IMR-90 (cell line): ENCODE measurements at regions not wholly inside any gene's neighbourhood (a gene's known extent, or its start where the extent isn't known, plus 50 kb on each side); places are given as distances from the start of the nearest gene placed in this dataset.

Experiments used
- ATAC-seq: fragments of 200-7000 bp; cut with Tn5 transposase; 2 replicates; pipeline ENCODE4 v1.9.1; 2020; ENCODE audit warnings: low read depth, mild to moderate bottlenecking, moderate library complexity
- BruUV-seq: library from RNA; stranded (reverse); fragments of 400-500 nt; replicated peaks from 2 replicates; lab custom pipeline; 2021; lab: Mats Ljungman, UMichigan
- CTCF ChIA-PET: fragments of 300-600 bp; formaldehyde crosslinking; extraction: SDS; loops from one replicate; lab custom pipeline; 2021; ENCODE audit warnings: antibody characterized with exemption; lab: Yijun Ruan, JAX
- POLR2A ChIA-PET: fragments of 300-600 bp; sonication (Branson Sonifier 250); formaldehyde crosslinking; loops from one replicate; lab custom pipeline; 2022; ENCODE audit warnings: antibody characterized with exemption; ENCODE audit not compliant: unreplicated experiment; lab: Charles Lee
- DNase-seq: peaks from one replicate; pipeline ENCODE4 v3.0.0; 2013
- H2AFZ ChIP-seq: replicated peaks from 2 replicates; pipeline ENCODE3; 2013; ENCODE audit warnings: low read length, mild to moderate bottlenecking; ENCODE audit not compliant: poor library complexity
- H2AK5ac ChIP-seq: 2 replicates; pipeline ENCODE4 v1.6.1; 2013; ENCODE audit warnings: low read depth, low read length, inconsistent platforms
- H2AK9ac ChIP-seq: replicated peaks from 2 replicates; pipeline ENCODE3; 2013; ENCODE audit warnings: mild to moderate bottlenecking, low read depth, low read length, moderate library complexity; ENCODE audit not compliant: poor library complexity
- H2BK120ac ChIP-seq: 2 replicates; pipeline ENCODE4 v1.6.1; 2013; ENCODE audit warnings: low read depth, low read length, inconsistent platforms
- H2BK15ac ChIP-seq: 3 replicates; pipeline ENCODE4 v1.6.1; 2013; ENCODE audit warnings: low read depth, low read length, inconsistent platforms
- H2BK20ac ChIP-seq: 2 replicates; pipeline ENCODE4 v1.6.1; 2013; ENCODE audit warnings: low read depth, mild to moderate bottlenecking, inconsistent platforms, low read length, moderate library complexity
- H2BK5ac ChIP-seq: 2 replicates; pipeline ENCODE4 v1.6.1; 2013; ENCODE audit warnings: mild to moderate bottlenecking, low read depth, low read length, inconsistent platforms; ENCODE audit not compliant: poor library complexity, severe bottlenecking
- H3K14ac ChIP-seq: replicated peaks from 2 replicates; pipeline ENCODE4 v1.6.1; 2013; ENCODE audit warnings: low read depth, low read length, inconsistent platforms
- H3K18ac ChIP-seq: 2 replicates; pipeline ENCODE4 v1.6.1; 2013; ENCODE audit warnings: low read depth, low read length, control low read depth
- H3K23ac ChIP-seq: 2 replicates; pipeline ENCODE4 v1.6.1; 2013; ENCODE audit warnings: low read depth, low read length, inconsistent platforms
- H3K27ac ChIP-seq: 2 replicates; pipeline ENCODE4 v1.5.1; 2013; ENCODE audit warnings: mild to moderate bottlenecking, control low read depth, low read length; ENCODE audit not compliant: insufficient read depth
- H3K27me3 ChIP-seq: 2 replicates; pipeline ENCODE4 v1.6.1; 2013; ENCODE audit warnings: low read length; ENCODE audit not compliant: control insufficient read depth, insufficient read depth
- H3K36me3 ChIP-seq: 2 replicates; pipeline ENCODE4 v1.6.1; 2013; ENCODE audit warnings: low read length, mixed read lengths; ENCODE audit not compliant: control insufficient read depth, insufficient read depth
- H3K4ac ChIP-seq: 2 replicates; pipeline ENCODE4 v1.6.1; 2013; ENCODE audit warnings: low read depth, low read length, inconsistent platforms
- H3K4me1 ChIP-seq: 2 replicates; pipeline ENCODE4 v1.6.1; 2013; ENCODE audit warnings: low read length, mixed read lengths; ENCODE audit not compliant: control insufficient read depth, insufficient read depth
- H3K4me2 ChIP-seq: 2 replicates; pipeline ENCODE4 v1.6.1; 2013; ENCODE audit warnings: low read depth, mild to moderate bottlenecking, control low read depth, low read length, moderate library complexity
- H3K4me3 ChIP-seq: 2 replicates; pipeline ENCODE4 v1.5.1; 2013; ENCODE audit warnings: low read depth, mild to moderate bottlenecking, control low read depth, low read length, moderate library complexity; ENCODE audit not compliant: insufficient read depth
- H3K56ac ChIP-seq: 2 replicates; pipeline ENCODE4 v1.6.1; 2013; ENCODE audit warnings: low read length, inconsistent platforms; ENCODE audit not compliant: insufficient read depth; ENCODE audit errors: extremely low read depth
- H3K79me1 ChIP-seq, 2 experiments: 2 replicates each; pipeline ENCODE4 v1.6.1; 2013; ENCODE audit warnings: low read length in 2 of 2, inconsistent platforms in 1 of 2, low read depth in 1 of 2
- H3K9ac ChIP-seq: 2 replicates; pipeline ENCODE4 v1.6.1; 2013; ENCODE audit warnings: low read depth, low read length, control low read depth
- H3K9me1 ChIP-seq: 2 replicates; pipeline ENCODE4 v1.6.1; 2013; ENCODE audit warnings: low read length, inconsistent platforms; ENCODE audit not compliant: insufficient read depth
- H3K9me3 ChIP-seq: 2 replicates; pipeline ENCODE4 v1.6.1; 2013; ENCODE audit warnings: low read length; ENCODE audit not compliant: control insufficient read depth, insufficient read depth
- H4K20me1 ChIP-seq: 2 replicates; pipeline ENCODE4 v1.6.1; 2013; ENCODE audit warnings: low read length, inconsistent platforms; ENCODE audit not compliant: insufficient read depth
- H4K5ac ChIP-seq: 2 replicates; pipeline ENCODE4 v1.6.1; 2013; ENCODE audit warnings: mild to moderate bottlenecking, low read depth, low read length, control low read depth
- H4K8ac ChIP-seq, 2 experiments: 2 replicates each; pipeline ENCODE4 v1.6.1; 2013; ENCODE audit warnings: low read depth in 2 of 2, low read length in 2 of 2, control low read depth in 1 of 2, inconsistent platforms in 1 of 2
- H4K91ac ChIP-seq: 2 replicates; pipeline ENCODE4 v1.6.1; 2013; ENCODE audit warnings: low read depth, low read length, inconsistent platforms; ENCODE audit not compliant: insufficient read depth
- BHLHE40 ChIP-seq: fragments of 150-350 bp; IDR thresholded peaks from 2 replicates; pipeline ENCODE4 v1.6.1; 2016; ENCODE audit warnings: mild to moderate bottlenecking, low read depth, low read length
- CHD1 ChIP-seq: IDR thresholded peaks from 2 replicates; pipeline ENCODE4 v1.6.1; 2012; ENCODE audit warnings: low read depth, low read length, improper control_type of control experiment
- FOS ChIP-seq: fragments of 150-350 bp; IDR thresholded peaks from 2 replicates; pipeline ENCODE4 v1.6.1; 2016; ENCODE audit warnings: low read depth, low read length
- MAFK ChIP-seq: IDR thresholded peaks from 2 replicates; pipeline ENCODE4 v1.6.1; 2012; ENCODE audit warnings: low read depth, low read length, improper control_type of control experiment
- RAD21 ChIP-seq: IDR thresholded peaks from 2 replicates; pipeline ENCODE4 v1.6.1; 2012; ENCODE audit warnings: low read length, improper control_type of control experiment
- WGBS, 2 experiments: methylation state at CpG; one replicate each; pipeline versions ENCODE4 v1.1.5 to v1.1.7; 2013; ENCODE audit warnings: missing lambda C conversion rate in 2 of 2; ENCODE audit not compliant: insufficient read length in 1 of 2; ENCODE audit errors: extremely low coverage in 2 of 2; 5-methylcytosine and 5-hydroxymethylcytosine counted together
- dilution Hi-C: fragments of 300-500 bp; cut with HindIII; formaldehyde crosslinking; loops from one replicate; pipeline ENCODE4 v1.14.3; 2018; ENCODE audit warnings: low sequenced_read_pairs; ENCODE audit not compliant: unreplicated experiment
- in situ Hi-C: fragments of 300-500 bp; cut with MboI; formaldehyde crosslinking; loops from 3 replicates; pipeline ENCODE4 v1.14.3; 2019; ENCODE audit warnings: low sequenced_read_pairs, inconsistent platforms, mixed read lengths
- intact Hi-C: fragments of 100-400 bp; cut with micrococcal nuclease; formaldehyde crosslinking; loops from 2 replicates; pipeline ENCODE4 v1.10.0; 2022
- TF ChIP-seq, protein P1 (sequence below): conservative IDR thresholded peaks from 2 replicates; pipeline ENCODE4 v1.5.1; 2012; ENCODE audit warnings: mild to moderate bottlenecking, low read depth, low read length, improper control_type of control experiment
- TF ChIP-seq, protein P2 (sequence below): fragments of 150-350 bp; IDR thresholded peaks from 2 replicates; pipeline ENCODE4 v1.6.1; 2017; ENCODE audit warnings: mild to moderate bottlenecking, antibody characterized with exemption, low read length, low read depth

DNA sequence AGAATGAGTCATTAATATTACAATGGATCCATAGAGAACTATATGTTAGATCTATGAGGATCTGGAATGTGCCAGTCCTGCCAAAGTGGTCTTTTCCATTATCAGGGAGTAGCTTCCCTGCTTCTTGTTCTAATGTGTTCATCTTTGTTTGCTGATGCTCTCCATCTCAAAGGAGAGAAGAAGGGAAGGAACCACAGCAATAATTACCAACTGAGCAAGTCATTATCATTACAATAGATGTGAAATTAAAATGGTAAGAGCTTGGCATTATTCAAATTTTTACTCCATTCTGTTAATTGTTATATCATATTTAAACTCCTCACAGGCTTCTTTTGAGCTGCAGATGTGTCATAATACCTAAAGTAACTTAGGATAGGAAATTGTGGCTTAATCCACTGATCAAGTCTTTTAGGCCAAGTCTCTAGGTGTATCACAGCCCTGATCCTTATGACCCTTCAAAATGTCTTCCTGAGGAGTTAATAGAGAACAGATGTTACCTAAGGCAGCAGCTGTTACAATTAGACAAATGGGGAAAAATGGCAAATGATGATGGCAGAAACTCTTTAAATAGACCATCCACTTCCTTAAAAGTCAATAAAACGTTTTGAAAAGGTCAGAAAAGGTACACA is 1492.7 kb upstream of the IGFBP7 start:
- ChIA-PET POLR2A (no interaction called here), CTCF (no interaction called here)
- H2BK20ac ChIP-seq = no peak overlapping the region
- no peak overlapping the region for H3K27ac ChIP-seq
- no peaks in the 10 kb centered on the region for H3K36me3 ChIP-seq
- DNase-seq (no peak), ATAC-seq (no peak)
- no peak overlapping the region for H4K5ac ChIP-seq
- H3K4ac ChIP-seq = no peak overlapping the region
- H3K23ac ChIP-seq = no peak overlapping the region
- in situ Hi-C loops (no loop called here), intact Hi-C loops (no loop called here), dilution Hi-C loops (no loop called here)
- no peak overlapping the region for H2AFZ ChIP-seq
- no peak overlapping the region for H2AK9ac ChIP-seq
- no peaks in the 10 kb centered on the region for H3K9me1 ChIP-seq
- no peak overlapping the region for H3K18ac ChIP-seq
- H4K91ac ChIP-seq = no peak overlapping the region
- H2BK120ac ChIP-seq = no peak overlapping the region
- no peak for TF ChIP-seq CHD1
- no peak for TF ChIP-seq MAFK
- TF ChIP-seq, protein P1, sequence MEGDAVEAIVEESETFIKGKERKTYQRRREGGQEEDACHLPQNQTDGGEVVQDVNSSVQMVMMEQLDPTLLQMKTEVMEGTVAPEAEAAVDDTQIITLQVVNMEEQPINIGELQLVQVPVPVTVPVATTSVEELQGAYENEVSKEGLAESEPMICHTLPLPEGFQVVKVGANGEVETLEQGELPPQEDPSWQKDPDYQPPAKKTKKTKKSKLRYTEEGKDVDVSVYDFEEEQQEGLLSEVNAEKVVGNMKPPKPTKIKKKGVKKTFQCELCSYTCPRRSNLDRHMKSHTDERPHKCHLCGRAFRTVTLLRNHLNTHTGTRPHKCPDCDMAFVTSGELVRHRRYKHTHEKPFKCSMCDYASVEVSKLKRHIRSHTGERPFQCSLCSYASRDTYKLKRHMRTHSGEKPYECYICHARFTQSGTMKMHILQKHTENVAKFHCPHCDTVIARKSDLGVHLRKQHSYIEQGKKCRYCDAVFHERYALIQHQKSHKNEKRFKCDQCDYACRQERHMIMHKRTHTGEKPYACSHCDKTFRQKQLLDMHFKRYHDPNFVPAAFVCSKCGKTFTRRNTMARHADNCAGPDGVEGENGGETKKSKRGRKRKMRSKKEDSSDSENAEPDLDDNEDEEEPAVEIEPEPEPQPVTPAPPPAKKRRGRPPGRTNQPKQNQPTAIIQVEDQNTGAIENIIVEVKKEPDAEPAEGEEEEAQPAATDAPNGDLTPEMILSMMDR = no peak
- TF ChIP-seq, protein P2, sequence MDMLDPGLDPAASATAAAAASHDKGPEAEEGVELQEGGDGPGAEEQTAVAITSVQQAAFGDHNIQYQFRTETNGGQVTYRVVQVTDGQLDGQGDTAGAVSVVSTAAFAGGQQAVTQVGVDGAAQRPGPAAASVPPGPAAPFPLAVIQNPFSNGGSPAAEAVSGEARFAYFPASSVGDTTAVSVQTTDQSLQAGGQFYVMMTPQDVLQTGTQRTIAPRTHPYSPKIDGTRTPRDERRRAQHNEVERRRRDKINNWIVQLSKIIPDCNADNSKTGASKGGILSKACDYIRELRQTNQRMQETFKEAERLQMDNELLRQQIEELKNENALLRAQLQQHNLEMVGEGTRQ = no peak
- TF ChIP-seq BHLHE40 = no peak
- no peak for TF ChIP-seq RAD21
- no peak for TF ChIP-seq FOS
- no peak overlapping the region for H3K14ac ChIP-seq
- no peaks in the 10 kb centered on the region for H4K20me1 ChIP-seq
- no peak overlapping the region for H2AK5ac ChIP-seq
- no peak overlapping the region for H3K4me3 ChIP-seq
- H3K27me3 ChIP-seq = no peaks in the 10 kb centered on the region
- H2BK15ac ChIP-seq = no peak overlapping the region
- no peak overlapping the region for H3K4me2 ChIP-seq
- no peak overlapping the region for H2BK5ac ChIP-seq
- no peak overlapping the region for H4K8ac ChIP-seq
- H3K9me3 ChIP-seq = no peaks in the 10 kb centered on the region
- no peak overlapping the region for H3K9ac ChIP-seq
- H3K56ac ChIP-seq = no peak overlapping the region
- BruUV-seq = no TSS peak
- WGBS, 2 experiments = no CpG with 5 or more reads among the region's 1 CpG
- no peaks in the 10 kb centered on the region for H3K79me1 ChIP-seq
- H3K4me1 ChIP-seq = no peaks in the 10 kb centered on the region
